ENCODE measurements at regions not wholly inside any gene's neighbourhood (a gene's known extent, or its start where the extent isn't known, plus 50 kb on each side); places are given as distances from the start of the nearest gene placed in this dataset.

DNA sequence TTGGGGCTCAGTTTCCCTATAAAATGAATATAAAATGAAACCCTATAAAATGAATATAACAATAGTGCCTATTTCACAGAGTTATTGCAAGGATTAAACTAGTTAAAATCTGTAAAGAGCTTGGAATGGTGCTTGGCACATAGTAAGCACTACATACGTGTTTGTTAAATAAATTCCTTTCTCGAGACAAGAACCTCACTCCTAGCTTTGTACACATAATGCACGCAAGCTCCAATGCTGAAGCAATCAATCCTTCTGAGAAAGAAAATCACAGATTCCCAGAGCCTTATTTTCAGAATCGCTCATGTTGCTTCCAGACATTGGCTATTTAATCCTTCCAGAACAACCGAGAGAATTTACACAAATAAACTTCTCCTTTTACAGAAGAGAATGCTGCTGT is 440.9 kb downstream of the IRS1 start:
- TF ChIP-seq, protein P1, sequence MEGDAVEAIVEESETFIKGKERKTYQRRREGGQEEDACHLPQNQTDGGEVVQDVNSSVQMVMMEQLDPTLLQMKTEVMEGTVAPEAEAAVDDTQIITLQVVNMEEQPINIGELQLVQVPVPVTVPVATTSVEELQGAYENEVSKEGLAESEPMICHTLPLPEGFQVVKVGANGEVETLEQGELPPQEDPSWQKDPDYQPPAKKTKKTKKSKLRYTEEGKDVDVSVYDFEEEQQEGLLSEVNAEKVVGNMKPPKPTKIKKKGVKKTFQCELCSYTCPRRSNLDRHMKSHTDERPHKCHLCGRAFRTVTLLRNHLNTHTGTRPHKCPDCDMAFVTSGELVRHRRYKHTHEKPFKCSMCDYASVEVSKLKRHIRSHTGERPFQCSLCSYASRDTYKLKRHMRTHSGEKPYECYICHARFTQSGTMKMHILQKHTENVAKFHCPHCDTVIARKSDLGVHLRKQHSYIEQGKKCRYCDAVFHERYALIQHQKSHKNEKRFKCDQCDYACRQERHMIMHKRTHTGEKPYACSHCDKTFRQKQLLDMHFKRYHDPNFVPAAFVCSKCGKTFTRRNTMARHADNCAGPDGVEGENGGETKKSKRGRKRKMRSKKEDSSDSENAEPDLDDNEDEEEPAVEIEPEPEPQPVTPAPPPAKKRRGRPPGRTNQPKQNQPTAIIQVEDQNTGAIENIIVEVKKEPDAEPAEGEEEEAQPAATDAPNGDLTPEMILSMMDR (IDR thresholded peaks at IDR 0.05; ENCODE audit: borderline replicate concordance, extremely low read depth, low read length, poor library complexity, severe bottlenecking) = no peak
- no peak for TF ChIP-seq EZH2 (IDR thresholded peaks at IDR 0.05; ENCODE audit: borderline replicate concordance, low read depth, low read length, severe bottlenecking)
